COLO829 (cell line): ENCODE measurements at regions not wholly inside any gene's neighbourhood (a gene's known extent, or its start where the extent isn't known, plus 50 kb on each side); places are given as distances from the start of the nearest gene placed in this dataset.
"Not testable (repeated sequence)": the region's sequence is repeated elsewhere in the genome, so short reads cannot be mapped to it uniquely, and the experiment has no call there.

Source experiments
- DNase-seq: peaks from one replicate; pipeline ENCODE4 v3.0.0; 2012; ENCODE audit warnings: low spot score

- DNase-seq = no peak
Measured at GRCh38 chrX:14351611-14352303, 177.6 kb upstream of the GLRA2 start.

- DNase-seq = no peak
Measured at GRCh38 chrX:14347523-14347922, 181.8 kb upstream of the GLRA2 start.

GRCh38 chrX:14344172-14344940 is 185.0 kb upstream of the GLRA2 start:
- DNase-seq = no peak

GRCh38 chrX:14309431-14309830 is 219.9 kb upstream of the GLRA2 start:
- no peak for DNase-seq

GRCh38 chrX:14308976-14309375 is 220.4 kb upstream of the GLRA2 start:
- DNase-seq = not testable (repeated sequence)

GRCh38 chrX:14303891-14304290 is 225.4 kb upstream of the GLRA2 start:
- no peak for DNase-seq

GRCh38 chrX:14302561-14302960 is 226.8 kb upstream of the GLRA2 start:
- not testable (repeated sequence) for DNase-seq

GRCh38 chrX:14300376-14300775 is 229.0 kb upstream of the GLRA2 start:
- no peak for DNase-seq

GRCh38 chrX:14295426-14295825 is 233.9 kb upstream of the GLRA2 start:
- no peak for DNase-seq

GRCh38 chrX:14291666-14292500 is 237.5 kb upstream of the GLRA2 start:
- DNase-seq = no peak

- no peak for DNase-seq
Measured at GRCh38 chrX:14290335-14290734, 239.0 kb upstream of the GLRA2 start.

GRCh38 chrX:14274691-14275090 is 245.0 kb upstream of the GEMIN8 start:
- DNase-seq = no peak

GRCh38 chrX:14267216-14267615 is 237.5 kb upstream of the GEMIN8 start:
- DNase-seq = no peak

GRCh38 chrX:14266705-14267104 is 237.0 kb upstream of the GEMIN8 start:
- DNase-seq = no peak

GRCh38 chrX:14243823-14244222 is 214.1 kb upstream of the GEMIN8 start:
- no peak for DNase-seq

- DNase-seq = no peak
Measured at GRCh38 chrX:14235004-14235403, 205.3 kb upstream of the GEMIN8 start.

- no peak for DNase-seq
Measured at GRCh38 chrX:14232688-14233087, 203.0 kb upstream of the GEMIN8 start.

- no peak for DNase-seq
Measured at GRCh38 chrX:14228611-14229010, 198.9 kb upstream of the GEMIN8 start.

GRCh38 chrX:14220386-14220944 is 190.8 kb upstream of the GEMIN8 start:
- no peak for DNase-seq

GRCh38 chrX:14209034-14209433 is 179.3 kb upstream of the GEMIN8 start:
- no peak for DNase-seq

- DNase-seq = no peak
Measured at GRCh38 chrX:14194711-14195110, 165.0 kb upstream of the GEMIN8 start.

GRCh38 chrX:14193547-14193946 is 163.9 kb upstream of the GEMIN8 start:
- DNase-seq = no peak
